Activated naive CD8-positive, alpha-beta T cell (primary cell): ENCODE measurements at regions not wholly inside any gene's neighbourhood (a gene's known extent, or its start where the extent isn't known, plus 50 kb on each side); places are given as distances from the start of the nearest gene placed in this dataset.
"Not testable (repeated sequence)": the region's sequence is repeated elsewhere in the genome, so short reads cannot be mapped to it uniquely, and the experiment has no call there.

Experiments used
- H3K27ac Mint-ChIP-seq: one replicate; pipeline ENCODE4 v1.8.0; 2021; ENCODE audit warnings: mixed read lengths
- H3K27me3 Mint-ChIP-seq: one replicate; pipeline ENCODE4 v1.8.0; 2021; ENCODE audit warnings: mixed read lengths
- H3K36me3 Mint-ChIP-seq: one replicate; pipeline ENCODE4 v1.8.0; 2021; ENCODE audit warnings: mixed read lengths
- H3K4me1 Mint-ChIP-seq: one replicate; pipeline ENCODE4 v1.8.0; 2021; ENCODE audit warnings: low read depth, mixed read lengths
- H3K4me3 Mint-ChIP-seq: one replicate; pipeline ENCODE4 v1.8.0; 2021; ENCODE audit warnings: mild to moderate bottlenecking, mixed read lengths
- H3K9me3 Mint-ChIP-seq: one replicate; pipeline ENCODE4 v1.8.0; 2021; ENCODE audit warnings: low read depth, mixed read lengths

DNA sequence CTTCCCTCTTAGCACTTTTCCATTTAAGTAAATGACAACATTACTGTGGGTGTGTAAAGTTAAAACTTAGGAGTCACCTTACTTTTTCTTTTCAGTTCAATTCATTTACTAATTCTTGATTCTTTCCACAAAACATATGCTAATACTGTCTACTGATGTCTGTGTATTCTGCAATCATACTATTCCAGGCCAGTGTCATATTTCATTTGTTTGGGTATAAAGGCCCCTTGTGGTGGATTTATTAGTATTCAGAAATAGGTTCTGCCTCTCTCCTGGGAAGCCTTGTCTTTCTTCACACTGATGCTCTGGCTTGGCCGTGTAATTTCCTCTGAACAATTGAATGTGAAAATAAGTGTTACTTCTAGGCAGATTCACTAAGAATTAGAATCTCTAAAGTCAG is 621.9 kb upstream of the SPRY2 start:
- Mint-ChIP-seq H3K27me3 (no peaks in the 10 kb centered on the region), H3K27ac (no peak overlapping the region), H3K9me3 (peaks cover 10% of the 10 kb centered on the region), H3K4me3 (no peak overlapping the region), H3K4me1 (no peaks in the 10 kb centered on the region), H3K36me3 (no peaks in the 10 kb centered on the region)

DNA sequence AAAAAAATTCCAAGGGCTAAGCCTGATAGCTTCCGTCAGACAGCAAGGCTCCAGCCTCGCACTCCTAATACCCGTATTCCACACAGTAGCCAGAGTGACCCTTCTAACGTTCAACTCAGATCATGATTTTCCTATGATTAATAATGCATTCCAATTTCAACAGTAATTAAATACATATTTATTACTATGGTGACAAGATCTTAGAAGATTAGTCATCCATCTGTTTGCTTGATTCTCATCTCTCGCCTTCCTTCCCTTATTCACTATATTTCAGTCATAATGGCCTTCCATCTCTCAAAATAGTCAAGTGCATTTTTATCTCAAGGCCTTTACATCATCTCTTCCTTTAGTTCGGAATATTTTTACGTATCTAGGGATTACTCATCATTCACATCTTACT is 621.2 kb upstream of the SPRY2 start:
- H3K27ac Mint-ChIP-seq: no peak overlapping the region
- no peaks in the 10 kb centered on the region for H3K36me3 Mint-ChIP-seq
- H3K9me3 Mint-ChIP-seq: peaks cover 6% of the 10 kb centered on the region
- no peaks in the 10 kb centered on the region for H3K4me1 Mint-ChIP-seq
- no peaks in the 10 kb centered on the region for H3K27me3 Mint-ChIP-seq
- no peak overlapping the region for H3K4me3 Mint-ChIP-seq

- no peaks in the 10 kb centered on the region for H3K4me1 Mint-ChIP-seq
- H3K36me3 Mint-ChIP-seq: no peaks in the 10 kb centered on the region
- no peaks in the 10 kb centered on the region for H3K27me3 Mint-ChIP-seq
- H3K27ac Mint-ChIP-seq: no peak overlapping the region
- H3K9me3 Mint-ChIP-seq: peaks cover 8% of the 10 kb centered on the region
- no peak overlapping the region for H3K4me3 Mint-ChIP-seq
Observed at GRCh38 chr13:80957019-80957655, 616.2 kb upstream of the SPRY2 start.

DNA sequence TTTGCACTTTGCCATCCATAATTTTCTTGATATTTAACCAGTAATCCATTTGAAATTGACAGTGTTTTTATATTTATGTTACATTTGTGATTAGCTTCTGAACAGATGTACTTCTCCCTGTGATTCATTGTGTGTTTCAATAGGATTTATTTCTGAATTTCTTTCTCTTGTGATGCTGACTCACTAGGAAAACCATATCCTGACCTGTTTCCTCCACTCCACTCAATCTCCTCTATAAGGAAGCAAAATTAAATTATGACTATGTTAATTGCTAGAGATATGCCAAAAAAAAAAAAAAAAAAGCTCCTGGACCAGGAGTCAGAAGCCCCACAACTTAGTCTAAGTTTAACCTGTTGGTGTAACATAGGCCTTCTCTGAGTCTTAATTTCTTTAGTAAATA is 614.6 kb upstream of the SPRY2 start:
- no peak overlapping the region for H3K4me3 Mint-ChIP-seq
- H3K9me3 Mint-ChIP-seq: peaks cover 4% of the 10 kb centered on the region
- no peaks in the 10 kb centered on the region for H3K27me3 Mint-ChIP-seq
- H3K36me3 Mint-ChIP-seq: no peaks in the 10 kb centered on the region
- H3K4me1 Mint-ChIP-seq: no peaks in the 10 kb centered on the region
- H3K27ac Mint-ChIP-seq: no peak overlapping the region

GRCh38 chr13:80952158-80952557 is 611.2 kb upstream of the SPRY2 start:
- H3K36me3 Mint-ChIP-seq: no peaks in the 10 kb centered on the region

DNA sequence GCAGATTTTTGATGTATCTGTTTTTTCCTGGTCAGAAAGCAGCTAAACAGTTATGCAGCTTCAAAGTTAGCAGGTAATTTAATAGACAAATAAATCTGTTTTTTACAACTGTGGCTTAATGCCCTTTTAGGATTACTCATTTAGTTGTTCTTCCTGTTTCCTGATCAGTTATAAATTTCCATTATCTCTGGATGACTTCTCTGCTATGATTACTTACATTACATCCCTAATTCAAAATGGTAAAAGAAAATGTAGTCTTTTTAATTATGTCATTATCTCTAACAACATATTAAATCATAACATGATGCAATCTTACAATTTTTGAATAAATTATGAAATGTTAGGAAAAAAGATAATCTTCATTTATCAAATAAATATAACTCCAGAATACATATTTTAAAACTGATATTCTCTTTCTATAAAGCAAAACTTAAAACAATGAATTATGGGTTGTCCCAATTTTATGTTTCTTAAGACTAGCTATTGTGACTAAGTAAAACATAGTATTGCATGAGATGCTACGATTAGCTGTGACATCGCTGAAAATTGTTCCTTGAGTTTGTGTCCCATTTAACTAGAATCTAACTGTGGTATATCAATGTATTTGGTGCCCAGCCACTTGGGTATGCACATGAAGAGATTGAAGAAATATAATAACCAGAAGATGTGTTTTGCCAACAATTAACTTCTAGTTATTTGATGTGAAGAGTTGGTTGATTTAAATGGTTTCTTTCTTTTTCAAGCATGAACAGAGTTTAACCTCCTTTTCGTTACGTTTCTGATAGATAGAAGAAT is 605.3 kb upstream of the SPRY2 start:
- H3K27ac Mint-ChIP-seq: no peak overlapping the region
- no peak overlapping the region for H3K4me3 Mint-ChIP-seq
- H3K9me3 Mint-ChIP-seq: no peaks in the 10 kb centered on the region
- H3K36me3 Mint-ChIP-seq: no peaks in the 10 kb centered on the region
- H3K4me1 Mint-ChIP-seq: no peaks in the 10 kb centered on the region
- no peaks in the 10 kb centered on the region for H3K27me3 Mint-ChIP-seq

More at GRCh38 chr13:80952158-80952557, 611.2 kb upstream of the SPRY2 start:
- Mint-ChIP-seq H3K9me3 (peaks cover 4% of the 10 kb centered on the region), H3K27ac (no peak overlapping the region), H3K4me3 (no peak overlapping the region), H3K27me3 (no peaks in the 10 kb centered on the region), H3K4me1 (no peaks in the 10 kb centered on the region)

- Mint-ChIP-seq H3K4me1 (no peaks in the 10 kb centered on the region), H3K4me3 (no peak overlapping the region), H3K27ac (no peak overlapping the region), H3K36me3 (no peaks in the 10 kb centered on the region), H3K27me3 (no peaks in the 10 kb centered on the region), H3K9me3 (no peaks in the 10 kb centered on the region)
Observed at GRCh38 chr13:80945328-80945727, 604.4 kb upstream of the SPRY2 start.

- H3K9me3 Mint-ChIP-seq: peaks cover 6% of the 10 kb centered on the region
- no peaks in the 10 kb centered on the region for H3K4me1 Mint-ChIP-seq
- H3K36me3 Mint-ChIP-seq: no peaks in the 10 kb centered on the region
- no peaks in the 10 kb centered on the region for H3K27me3 Mint-ChIP-seq
- H3K4me3 Mint-ChIP-seq: no peak overlapping the region
- no peak overlapping the region for H3K27ac Mint-ChIP-seq
Observed at GRCh38 chr13:80939581-80939980, 598.7 kb upstream of the SPRY2 start.

- no peaks in the 10 kb centered on the region for H3K36me3 Mint-ChIP-seq
- H3K27me3 Mint-ChIP-seq: no peaks in the 10 kb centered on the region
- no peaks in the 10 kb centered on the region for H3K4me1 Mint-ChIP-seq
- no peak overlapping the region for H3K4me3 Mint-ChIP-seq
- H3K9me3 Mint-ChIP-seq: peaks cover 1% of the 10 kb centered on the region
- no peak overlapping the region for H3K27ac Mint-ChIP-seq
Observed at GRCh38 chr13:80931766-80932165, 590.8 kb upstream of the SPRY2 start.

GRCh38 chr13:80931118-80931517 is 590.2 kb upstream of the SPRY2 start:
- Mint-ChIP-seq H3K4me3 (no peak overlapping the region), H3K27me3 (no peaks in the 10 kb centered on the region), H3K4me1 (no peaks in the 10 kb centered on the region), H3K9me3 (no peaks in the 10 kb centered on the region), H3K36me3 (no peaks in the 10 kb centered on the region), H3K27ac (no peak overlapping the region)

DNA sequence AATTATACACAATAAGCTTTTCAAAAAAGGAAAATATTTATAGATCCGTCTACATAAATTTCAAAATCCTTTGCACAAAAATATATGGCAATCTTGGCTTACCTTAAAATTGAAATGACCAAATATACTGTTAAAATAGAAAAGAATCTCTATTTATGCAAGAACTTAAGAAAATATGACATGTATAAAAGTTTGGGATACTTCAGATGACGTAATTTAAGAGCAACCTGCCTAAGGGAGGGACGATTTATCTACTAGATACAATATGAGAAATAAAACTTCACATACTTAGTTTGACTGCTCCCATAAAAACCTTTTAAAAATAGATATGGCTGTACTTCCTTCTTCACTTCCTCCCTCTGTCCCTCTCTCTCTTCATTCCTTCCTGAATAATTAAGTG is 587.3 kb upstream of the SPRY2 start:
- Mint-ChIP-seq H3K27me3 (no peaks in the 10 kb centered on the region), H3K36me3 (no peaks in the 10 kb centered on the region), H3K4me3 (no peak overlapping the region), H3K9me3 (no peaks in the 10 kb centered on the region), H3K4me1 (no peaks in the 10 kb centered on the region), H3K27ac (no peak overlapping the region)

GRCh38 chr13:80926024-80926423 is 585.1 kb upstream of the SPRY2 start:
- H3K27me3 Mint-ChIP-seq, H3K27ac Mint-ChIP-seq, H3K9me3 Mint-ChIP-seq, H3K36me3 Mint-ChIP-seq, H3K4me3 Mint-ChIP-seq, H3K4me1 Mint-ChIP-seq: not testable (repeated sequence)

DNA sequence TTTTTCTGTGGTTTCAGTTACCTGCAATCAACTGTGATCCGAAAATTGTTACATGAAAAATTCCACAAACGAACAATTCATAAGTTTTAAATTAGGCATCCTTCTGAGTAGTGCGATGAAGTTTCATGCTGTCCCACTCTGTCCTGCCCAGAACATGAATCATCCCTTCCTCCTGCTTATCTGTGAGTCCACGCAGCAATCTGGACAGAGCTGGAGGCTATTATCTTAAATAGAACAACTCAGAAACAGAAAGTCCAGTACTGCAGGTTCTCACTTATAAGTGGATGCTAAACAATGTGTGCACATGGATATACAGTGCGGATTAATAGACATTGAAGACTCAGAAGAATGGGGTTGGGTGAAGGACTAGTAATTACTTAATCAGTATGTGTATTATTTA is 583.7 kb upstream of the SPRY2 start:
- Mint-ChIP-seq H3K4me3 (no peak overlapping the region), H3K4me1 (no peaks in the 10 kb centered on the region), H3K27me3 (no peaks in the 10 kb centered on the region), H3K36me3 (no peaks in the 10 kb centered on the region), H3K9me3 (no peaks in the 10 kb centered on the region), H3K27ac (no peak overlapping the region)

DNA sequence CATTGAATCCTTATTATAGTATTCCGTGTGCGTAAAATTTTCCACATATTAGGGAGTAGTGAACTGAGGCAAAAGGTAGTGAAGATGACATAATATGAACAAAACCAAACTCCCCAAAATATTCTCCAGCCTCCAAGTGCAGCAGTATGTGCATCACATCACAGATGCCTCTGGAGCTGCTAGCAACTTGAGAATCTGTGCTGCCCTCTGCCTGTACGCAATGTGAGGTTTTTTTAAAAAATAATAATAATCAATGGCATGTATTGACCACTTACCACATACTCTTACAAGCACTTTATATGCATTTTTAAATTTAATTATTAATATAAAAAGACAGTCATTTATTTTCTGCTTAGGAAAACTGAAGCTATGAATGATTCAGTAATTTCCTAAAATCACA is 583.0 kb upstream of the SPRY2 start:
- Mint-ChIP-seq H3K36me3 (no peaks in the 10 kb centered on the region), H3K4me1 (no peaks in the 10 kb centered on the region), H3K9me3 (no peaks in the 10 kb centered on the region), H3K27ac (no peak overlapping the region), H3K27me3 (no peaks in the 10 kb centered on the region), H3K4me3 (no peak overlapping the region)

- no peaks in the 10 kb centered on the region for H3K36me3 Mint-ChIP-seq
- H3K4me1 Mint-ChIP-seq: no peaks in the 10 kb centered on the region
- H3K4me3 Mint-ChIP-seq: no peak overlapping the region
- H3K27me3 Mint-ChIP-seq: no peaks in the 10 kb centered on the region
- no peak overlapping the region for H3K27ac Mint-ChIP-seq
- H3K9me3 Mint-ChIP-seq: no peaks in the 10 kb centered on the region
Observed at GRCh38 chr13:80921971-80922370, 581.0 kb upstream of the SPRY2 start.

GRCh38 chr13:80921541-80921940 is 580.6 kb upstream of the SPRY2 start:
- Mint-ChIP-seq H3K27ac (no peak overlapping the region), H3K36me3 (no peaks in the 10 kb centered on the region), H3K27me3 (no peaks in the 10 kb centered on the region), H3K9me3 (no peaks in the 10 kb centered on the region), H3K4me3 (no peak overlapping the region), H3K4me1 (no peaks in the 10 kb centered on the region)
